DMS79 (cell line): ENCODE measurements at regions not wholly inside any gene's neighbourhood (a gene's known extent, or its start where the extent isn't known, plus 50 kb on each side); places are given as distances from the start of the nearest gene placed in this dataset.

Source experiments
- DNase-seq: peaks from one replicate; lab custom pipeline; 2025; lab: John Stamatoyannopoulos, UW

DNA sequence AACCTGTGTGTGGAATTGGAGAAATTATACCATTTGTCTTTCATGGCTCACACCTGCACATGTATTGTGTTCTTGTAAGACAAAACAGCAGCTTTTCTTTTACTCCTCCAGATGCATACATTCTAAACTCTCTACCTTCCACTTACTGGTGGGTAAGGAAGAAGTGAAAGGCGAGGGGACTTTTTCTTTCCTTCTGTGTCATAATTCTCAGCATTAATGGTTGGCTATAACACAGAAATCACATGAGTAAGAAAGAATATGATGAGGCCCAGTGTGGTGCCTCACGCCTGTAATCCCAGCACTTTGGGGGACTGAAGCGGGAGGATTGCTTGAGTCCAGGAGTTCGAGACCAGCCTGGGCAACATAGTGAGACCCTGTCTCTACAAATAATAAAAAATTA lies 57.8 kb upstream of the SHANK2 start:
- DNase-seq: no peak

DNA sequence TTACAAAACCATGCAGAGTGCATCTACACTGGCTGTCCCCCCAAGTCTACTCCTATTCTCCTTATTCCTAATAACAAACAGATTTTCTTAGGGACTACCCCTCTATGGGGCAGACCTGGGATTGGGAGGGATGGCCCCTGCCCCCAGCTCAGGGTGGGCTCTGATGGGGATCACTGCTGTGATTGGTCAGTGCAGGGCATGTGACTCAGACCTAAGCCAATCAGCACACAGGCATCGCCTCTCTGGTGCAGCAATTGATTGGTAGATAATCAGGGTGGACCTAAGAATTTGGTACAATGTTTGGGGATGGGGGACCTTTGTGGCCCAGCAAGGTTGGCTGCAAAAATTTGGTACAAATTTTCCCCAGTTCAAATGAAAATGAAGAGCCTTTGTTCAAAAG lies 57.2 kb upstream of the SHANK2 start:
- no peak for DNase-seq

DNA sequence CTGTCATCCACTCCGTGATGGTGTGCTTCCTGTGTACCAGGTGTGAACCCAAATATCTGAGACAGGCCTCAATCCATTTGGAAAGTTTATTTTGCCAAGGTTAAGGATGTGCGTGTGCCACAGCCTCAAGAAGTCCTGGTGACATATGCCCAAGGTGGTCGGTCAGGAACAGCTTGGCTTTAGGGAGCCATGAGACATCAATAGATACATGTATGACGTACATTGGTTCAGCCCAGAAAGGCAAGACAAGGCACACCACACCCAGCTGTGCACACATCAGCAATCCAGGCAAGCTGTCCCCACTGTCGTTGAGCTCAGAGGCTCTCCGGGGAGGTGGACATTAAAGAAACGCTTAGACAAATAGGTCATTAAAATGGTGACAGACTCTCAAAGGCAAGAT lies 56.8 kb upstream of the SHANK2 start:
- DNase-seq: no peak

DNA sequence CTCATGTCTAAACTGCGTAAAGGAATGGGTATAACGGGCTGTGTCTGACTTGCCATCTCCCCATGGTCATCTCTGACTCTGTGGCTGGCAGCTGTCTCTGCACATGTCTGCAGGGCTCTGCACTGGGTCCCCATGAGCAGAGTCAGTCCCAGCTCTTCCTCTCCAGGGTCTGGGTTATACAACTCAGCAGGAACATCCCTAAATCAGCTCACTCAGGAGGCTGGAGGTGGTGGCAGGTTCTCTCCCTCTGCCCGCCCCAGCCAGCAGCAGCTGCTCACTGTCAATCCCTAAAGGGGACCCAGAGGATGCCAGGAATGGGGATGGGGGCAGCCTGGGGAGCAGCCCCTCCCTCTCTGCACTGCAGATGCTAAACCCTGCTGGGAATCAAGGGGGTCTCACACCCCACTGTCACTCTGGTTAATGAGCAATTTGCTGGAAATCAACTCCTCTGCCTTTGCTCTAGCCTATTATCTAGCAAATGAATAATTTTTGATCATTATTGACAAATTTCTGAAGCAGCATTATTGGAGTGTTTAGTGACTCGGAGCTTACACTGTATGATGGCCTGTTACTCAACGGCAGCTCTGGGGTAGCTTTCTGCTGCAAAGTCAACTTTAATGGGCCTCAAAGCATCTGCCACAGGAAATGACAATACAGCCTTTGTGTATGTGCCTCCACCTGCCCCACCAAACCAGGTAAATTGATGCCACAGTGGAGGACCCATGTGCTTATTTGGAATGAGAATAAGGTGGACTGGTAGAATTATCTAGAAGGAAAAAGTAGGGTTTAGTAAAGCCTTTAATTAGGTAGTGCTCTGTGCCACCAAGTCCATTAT lies 55.7 kb upstream of the SHANK2 start:
- DNase-seq: no peak

DNA sequence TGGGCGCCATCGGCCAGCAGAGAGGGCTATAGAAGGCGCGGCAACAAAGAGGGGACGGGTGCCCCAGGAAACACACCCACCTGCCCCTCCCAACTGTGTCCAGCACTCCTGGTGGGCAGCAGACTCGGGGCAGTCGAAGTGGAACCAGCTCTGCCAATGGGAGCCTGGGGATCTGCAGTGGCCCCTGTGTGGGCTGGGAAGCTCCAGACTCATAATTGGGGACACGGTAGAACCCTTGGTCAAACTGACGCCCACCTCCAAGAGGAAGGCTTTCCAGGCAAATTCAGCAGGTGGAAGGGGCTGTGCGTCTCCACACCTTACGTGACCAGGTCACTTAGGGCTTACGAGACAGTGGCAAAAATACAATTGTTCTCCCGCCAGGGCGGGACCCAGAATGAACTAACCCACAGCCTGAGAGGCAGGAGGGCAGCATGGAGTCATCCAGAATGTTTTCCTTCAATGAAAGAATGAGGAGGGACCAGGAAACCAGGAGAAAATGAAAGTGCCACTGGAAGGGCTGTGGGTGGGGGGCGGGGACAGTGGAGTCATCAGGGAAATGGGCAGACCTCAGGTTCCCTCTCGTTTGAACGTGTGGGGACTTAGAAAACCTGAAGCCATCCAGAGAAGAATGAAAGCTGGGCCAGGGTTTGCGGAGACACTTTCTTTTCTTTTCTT lies 53.2 kb upstream of the SHANK2 start:
- no peak for DNase-seq

DNA sequence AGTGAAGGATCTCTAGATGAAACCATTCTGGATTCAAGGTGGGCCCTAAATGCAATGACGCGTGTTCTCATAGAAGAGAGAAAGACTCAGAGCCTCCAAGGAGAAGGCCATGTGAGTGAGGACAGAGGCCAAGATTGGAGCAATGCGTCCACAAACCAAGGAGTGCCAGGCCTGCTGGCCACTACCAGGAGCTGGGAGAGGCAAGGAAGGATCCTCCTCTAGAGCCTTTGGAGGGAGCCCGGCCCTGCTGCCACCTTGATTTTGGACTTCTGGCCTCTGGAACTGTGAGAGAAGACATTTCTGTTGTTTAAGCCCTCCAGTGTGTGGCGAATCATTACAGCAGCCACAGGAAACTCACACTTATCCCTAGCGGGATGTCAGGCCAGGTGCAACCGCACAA lies 52.7 kb upstream of the SHANK2 start:
- DNase-seq: no peak

DNA sequence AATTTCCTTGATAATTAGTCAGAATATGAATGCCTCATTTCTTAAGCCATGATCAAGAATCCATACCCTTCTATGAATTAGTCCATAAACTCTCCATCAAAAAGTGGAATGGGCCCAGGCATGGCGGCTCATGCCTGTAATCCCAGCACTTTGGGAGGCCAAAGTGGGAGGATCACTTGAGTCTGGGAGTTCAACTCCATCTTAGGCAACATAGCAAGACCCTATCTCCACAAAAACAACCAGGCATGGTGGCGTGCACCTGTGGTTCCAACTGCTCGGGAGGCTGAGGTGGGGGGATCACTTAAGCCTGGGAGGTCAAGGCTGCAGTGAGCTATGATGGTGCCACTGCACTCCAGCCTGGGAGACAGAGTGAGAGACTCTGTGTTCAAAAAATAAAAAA lies 52.1 kb upstream of the SHANK2 start:
- no peak for DNase-seq

DNA sequence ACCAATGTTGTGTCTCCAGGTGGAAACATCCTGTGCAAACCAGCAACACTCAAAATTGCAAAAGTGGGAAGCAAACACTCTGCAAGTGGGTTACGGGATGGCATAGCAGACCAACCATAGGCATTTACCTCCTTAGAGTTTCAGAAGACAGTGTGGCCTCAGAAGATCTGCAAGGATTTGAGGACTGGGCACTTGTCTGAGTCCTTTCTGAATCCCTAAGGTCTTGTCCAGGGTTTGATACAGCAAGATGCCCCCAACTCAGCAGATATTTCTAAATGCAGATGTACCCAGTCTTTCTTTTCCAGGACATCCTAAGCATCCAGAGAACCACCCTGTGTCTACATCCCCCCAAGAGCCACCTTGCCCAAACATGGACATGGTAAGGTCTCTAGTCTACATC lies 51.7 kb upstream of the SHANK2 start:
- no peak for DNase-seq

DNA sequence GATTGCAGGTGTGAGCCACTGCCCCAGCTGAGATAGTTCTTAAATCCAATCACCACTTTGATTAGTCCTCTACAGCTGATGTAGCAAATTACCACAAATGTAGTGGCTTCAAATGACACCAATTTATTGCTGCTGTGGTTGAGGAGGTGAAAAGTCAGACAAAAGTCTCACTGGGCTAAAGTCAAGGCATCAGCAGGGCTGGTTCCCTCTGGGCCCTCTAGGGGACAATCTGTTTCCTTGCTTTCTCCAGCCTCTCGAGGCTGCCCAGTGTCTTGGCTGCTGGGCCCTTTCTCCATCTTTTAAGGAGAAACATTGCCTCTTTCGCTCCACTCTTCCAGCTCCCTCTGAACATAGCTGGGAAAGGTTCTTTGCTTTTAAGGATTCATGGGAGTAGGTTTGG lies 50.5 kb upstream of the SHANK2 start:
- no peak for DNase-seq

DNA sequence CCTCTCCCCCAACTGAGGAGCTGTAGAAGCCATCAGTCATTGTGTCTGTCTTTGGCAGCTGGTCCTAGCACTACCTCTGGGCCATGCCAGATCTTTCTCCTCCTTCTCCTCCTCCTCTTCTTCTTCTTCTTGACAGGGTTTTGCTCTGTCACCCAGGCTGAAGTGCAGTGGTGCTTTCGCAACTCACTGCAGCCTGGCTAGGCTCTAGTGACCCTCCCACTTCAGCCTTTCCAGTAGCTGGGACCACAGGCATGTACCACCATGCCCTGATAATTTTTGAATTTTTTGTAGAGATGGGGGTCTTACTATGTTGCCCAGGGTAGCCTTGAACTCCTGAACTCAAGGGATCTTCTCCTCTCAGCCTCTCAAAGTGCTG lies 50.1 kb upstream of the SHANK2 start:
- DNase-seq: no peak
